Chondrocyte (in vitro differentiated cells): ENCODE measurements at regions not wholly inside any gene's neighbourhood (a gene's known extent, or its start where the extent isn't known, plus 50 kb on each side); places are given as distances from the start of the nearest gene placed in this dataset.

Experiments used
- DNase-seq: peaks from one replicate; pipeline ENCODE4 v3.0.0; 2021; ENCODE audit warnings: mixed read lengths, low spot score
- H3K27ac Mint-ChIP-seq: one replicate; pipeline ENCODE4 v1.8.0; 2021; ENCODE audit warnings: mild to moderate bottlenecking, moderate library complexity, mixed read lengths; ENCODE audit not compliant: unreplicated experiment
- H3K27me3 Mint-ChIP-seq: 2 replicates; pipeline ENCODE4 v1.8.0; 2021; ENCODE audit warnings: low read depth, mixed read lengths
- H3K36me3 Mint-ChIP-seq: 2 replicates; pipeline ENCODE4 v1.8.0; 2021; ENCODE audit warnings: low read depth, mixed read lengths
- H3K4me1 Mint-ChIP-seq: 2 replicates; pipeline ENCODE4 v1.8.0; 2021; ENCODE audit warnings: low read depth, mild to moderate bottlenecking, mixed read lengths
- H3K4me3 Mint-ChIP-seq: one replicate; pipeline ENCODE4 v1.8.0; 2021; ENCODE audit warnings: mild to moderate bottlenecking, moderate library complexity, mixed read lengths; ENCODE audit not compliant: unreplicated experiment
- H3K9me3 Mint-ChIP-seq: 2 replicates; pipeline ENCODE4 v1.8.0; 2021; ENCODE audit warnings: low read depth, mixed read lengths
- TF ChIP-seq, protein P1 (sequence below): fragments of 200-600 bp; sonication (generic); IDR thresholded peaks from 2 replicates; pipeline ENCODE4 v1.5.0; 2021; ENCODE audit warnings: antibody characterized with exemption, mild to moderate bottlenecking, moderate library complexity

GRCh38 chr5:4646715-4647375, 493.3 kb upstream of the ADAMTS16 start:
- Mint-ChIP-seq H3K27ac (no peak overlapping the region), H3K36me3 (no peaks in the 10 kb centered on the region), H3K9me3 (no peaks in the 10 kb centered on the region), H3K4me1 (no peaks in the 10 kb centered on the region), H3K27me3 (no peaks in the 10 kb centered on the region), H3K4me3 (no peak overlapping the region)
- DNase-seq: no peak
- TF ChIP-seq, protein P1, sequence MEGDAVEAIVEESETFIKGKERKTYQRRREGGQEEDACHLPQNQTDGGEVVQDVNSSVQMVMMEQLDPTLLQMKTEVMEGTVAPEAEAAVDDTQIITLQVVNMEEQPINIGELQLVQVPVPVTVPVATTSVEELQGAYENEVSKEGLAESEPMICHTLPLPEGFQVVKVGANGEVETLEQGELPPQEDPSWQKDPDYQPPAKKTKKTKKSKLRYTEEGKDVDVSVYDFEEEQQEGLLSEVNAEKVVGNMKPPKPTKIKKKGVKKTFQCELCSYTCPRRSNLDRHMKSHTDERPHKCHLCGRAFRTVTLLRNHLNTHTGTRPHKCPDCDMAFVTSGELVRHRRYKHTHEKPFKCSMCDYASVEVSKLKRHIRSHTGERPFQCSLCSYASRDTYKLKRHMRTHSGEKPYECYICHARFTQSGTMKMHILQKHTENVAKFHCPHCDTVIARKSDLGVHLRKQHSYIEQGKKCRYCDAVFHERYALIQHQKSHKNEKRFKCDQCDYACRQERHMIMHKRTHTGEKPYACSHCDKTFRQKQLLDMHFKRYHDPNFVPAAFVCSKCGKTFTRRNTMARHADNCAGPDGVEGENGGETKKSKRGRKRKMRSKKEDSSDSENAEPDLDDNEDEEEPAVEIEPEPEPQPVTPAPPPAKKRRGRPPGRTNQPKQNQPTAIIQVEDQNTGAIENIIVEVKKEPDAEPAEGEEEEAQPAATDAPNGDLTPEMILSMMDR: no peak

GRCh38 chr5:4647955-4648354, 492.2 kb upstream of the ADAMTS16 start:
- Mint-ChIP-seq H3K27me3 (no peaks in the 10 kb centered on the region), H3K4me1 (no peaks in the 10 kb centered on the region), H3K9me3 (no peaks in the 10 kb centered on the region), H3K27ac (no peak overlapping the region), H3K4me3 (no peak overlapping the region), H3K36me3 (no peaks in the 10 kb centered on the region)
- DNase-seq: no peak
- TF ChIP-seq, protein P1: no peak

GRCh38 chr5:4651806-4652565, 488.1 kb upstream of the ADAMTS16 start:
- H3K9me3 Mint-ChIP-seq: peaks cover 5% of the 10 kb centered on the region
- no peaks in the 10 kb centered on the region for H3K4me1 Mint-ChIP-seq
- no peak overlapping the region for H3K27ac Mint-ChIP-seq
- H3K36me3 Mint-ChIP-seq: no peaks in the 10 kb centered on the region
- no peak for DNase-seq
- no peak overlapping the region for H3K4me3 Mint-ChIP-seq
- TF ChIP-seq, protein P1: no peak
- no peaks in the 10 kb centered on the region for H3K27me3 Mint-ChIP-seq

- Mint-ChIP-seq H3K9me3 (peaks cover 5% of the 10 kb centered on the region), H3K27ac (no peak overlapping the region), H3K4me3 (no peak overlapping the region), H3K27me3 (no peaks in the 10 kb centered on the region), H3K36me3 (no peaks in the 10 kb centered on the region), H3K4me1 (no peaks in the 10 kb centered on the region)
- DNase-seq: no peak
- TF ChIP-seq, protein P1: no peak
Measured at GRCh38 chr5:4653475-4653874, 486.7 kb upstream of the ADAMTS16 start.

GRCh38 chr5:4659851-4660250, 480.3 kb upstream of the ADAMTS16 start:
- peaks cover 6% of the 10 kb centered on the region for H3K4me1 Mint-ChIP-seq
- no peak for DNase-seq
- TF ChIP-seq, protein P1: no peak
- H3K27me3 Mint-ChIP-seq: no peaks in the 10 kb centered on the region
- no peak overlapping the region for H3K4me3 Mint-ChIP-seq
- H3K36me3 Mint-ChIP-seq: no peaks in the 10 kb centered on the region
- H3K27ac Mint-ChIP-seq: no peak overlapping the region
- H3K9me3 Mint-ChIP-seq: peaks cover 5% of the 10 kb centered on the region
